Prostate gland (tissue), 2 donors: ENCODE measurements at regions not wholly inside any gene's neighbourhood (a gene's known extent, or its start where the extent isn't known, plus 50 kb on each side); places are given as distances from the start of the nearest gene placed in this dataset.

Experiments
- POLR2A ChIP-seq: fragments of 450-650 bp; IDR thresholded peaks from one replicate; pipeline ENCODE4 v1.6.1; 2016; ENCODE audit warnings: antibody characterized with exemption, mild to moderate bottlenecking
- TF ChIP-seq, protein P1 (sequence below), 4 experiments: fragments of 200-600 bp in 2 of 4; fragments of 450-650 bp in 2 of 4; sonication (generic) in 2 of 4; IDR thresholded peaks; 1 replicate in 3 of 4; 2 replicates in 1 of 4; pipeline ENCODE4 v1.5.1; 2016 to 2019; ENCODE audit warnings: antibody characterized with exemption in 4 of 4, mild to moderate bottlenecking in 2 of 4, moderate library complexity in 2 of 4

- TF ChIP-seq POLR2A = no peak
- TF ChIP-seq, protein P1, sequence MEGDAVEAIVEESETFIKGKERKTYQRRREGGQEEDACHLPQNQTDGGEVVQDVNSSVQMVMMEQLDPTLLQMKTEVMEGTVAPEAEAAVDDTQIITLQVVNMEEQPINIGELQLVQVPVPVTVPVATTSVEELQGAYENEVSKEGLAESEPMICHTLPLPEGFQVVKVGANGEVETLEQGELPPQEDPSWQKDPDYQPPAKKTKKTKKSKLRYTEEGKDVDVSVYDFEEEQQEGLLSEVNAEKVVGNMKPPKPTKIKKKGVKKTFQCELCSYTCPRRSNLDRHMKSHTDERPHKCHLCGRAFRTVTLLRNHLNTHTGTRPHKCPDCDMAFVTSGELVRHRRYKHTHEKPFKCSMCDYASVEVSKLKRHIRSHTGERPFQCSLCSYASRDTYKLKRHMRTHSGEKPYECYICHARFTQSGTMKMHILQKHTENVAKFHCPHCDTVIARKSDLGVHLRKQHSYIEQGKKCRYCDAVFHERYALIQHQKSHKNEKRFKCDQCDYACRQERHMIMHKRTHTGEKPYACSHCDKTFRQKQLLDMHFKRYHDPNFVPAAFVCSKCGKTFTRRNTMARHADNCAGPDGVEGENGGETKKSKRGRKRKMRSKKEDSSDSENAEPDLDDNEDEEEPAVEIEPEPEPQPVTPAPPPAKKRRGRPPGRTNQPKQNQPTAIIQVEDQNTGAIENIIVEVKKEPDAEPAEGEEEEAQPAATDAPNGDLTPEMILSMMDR (IDR thresholded peaks at IDR 0.05) = no peak
These were observed 76.4 kb upstream of the IKZF1 start for GRCh38 chr7:50228148-50228547.
